GM03348 (cell line): ENCODE measurements at regions not wholly inside any gene's neighbourhood (a gene's known extent, or its start where the extent isn't known, plus 50 kb on each side); places are given as distances from the start of the nearest gene placed in this dataset.
A peak's percentile ranks its signal among the peaks of the same experiment; 100 is the strongest.
"Not testable (repeated sequence)": the region's sequence is repeated elsewhere in the genome, so short reads cannot be mapped to it uniquely, and the experiment has no call there.

Experiments
- DNase-seq: peaks from one replicate; pipeline ENCODE4 v3.0.0; 2012; ENCODE audit warnings: low spot score

- no peak for DNase-seq
Observed at GRCh38 chr2:132272713-132273112, 111.0 kb upstream of the ANKRD30BL start.

GRCh38 chr2:132273585-132273984 lies 111.8 kb upstream of the ANKRD30BL start:
- not testable (repeated sequence) for DNase-seq

DNA sequence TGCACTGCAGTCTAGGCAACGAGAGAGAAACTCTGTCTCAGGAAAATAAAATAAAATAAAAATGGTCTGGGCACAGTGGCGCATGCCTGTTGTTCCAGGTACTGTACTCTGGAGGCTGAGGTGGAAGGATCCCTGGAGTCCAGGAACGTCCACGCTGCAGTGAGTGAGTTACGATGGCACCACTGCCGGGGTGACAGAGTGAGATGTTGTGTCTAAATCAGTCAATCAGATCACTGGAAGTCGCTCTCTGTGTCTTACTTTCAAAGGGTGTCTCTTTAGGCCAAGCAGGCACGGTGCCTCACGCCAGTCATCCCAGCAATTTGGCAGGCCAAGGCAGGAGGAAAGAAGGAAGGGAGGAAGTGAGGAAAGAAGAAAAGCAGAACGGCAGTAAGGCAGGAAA lies 112.2 kb upstream of the ANKRD30BL start:
- DNase-seq: no peak

DNA sequence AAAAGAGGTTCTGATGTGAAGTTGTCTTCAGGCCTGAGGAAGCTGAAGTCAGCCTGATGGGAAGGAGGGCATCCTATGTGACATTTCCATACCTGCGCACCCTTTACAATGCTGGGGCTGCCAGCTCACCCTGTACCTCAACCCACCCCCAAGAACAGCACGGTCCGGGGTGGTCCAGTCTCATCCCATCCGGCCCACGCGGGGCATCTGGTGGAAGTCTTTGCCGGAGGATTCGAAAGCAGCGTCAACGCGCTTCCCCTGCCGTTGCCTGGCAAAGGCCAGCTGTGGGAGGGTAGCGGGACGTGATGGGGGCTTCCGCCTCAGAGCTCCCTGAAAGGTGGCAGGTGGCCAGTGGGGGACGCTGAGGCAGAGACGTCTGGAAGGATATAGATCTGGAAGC lies 113.6 kb upstream of the ANKRD30BL start:
- no peak for DNase-seq

DNA sequence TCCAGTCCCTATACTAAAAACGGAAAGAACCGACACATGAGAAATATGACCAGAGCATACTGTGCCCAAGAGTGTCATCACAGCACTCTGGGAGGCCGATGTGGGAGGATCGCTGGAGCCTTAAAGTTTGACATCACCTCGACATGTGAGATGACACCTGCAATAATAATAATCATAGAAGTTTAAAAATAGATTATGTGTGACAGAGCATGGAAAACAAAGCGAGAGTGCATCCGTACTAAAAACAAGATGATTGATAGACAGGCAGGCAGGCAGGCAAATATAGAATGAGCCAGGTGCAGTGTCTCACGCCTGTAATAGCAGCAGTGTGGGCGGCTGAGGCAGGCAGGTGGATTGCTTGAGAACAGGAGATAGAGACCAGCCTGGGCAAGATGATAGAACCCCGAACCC lies 114.8 kb upstream of the ANKRD30BL start:
- no peak for DNase-seq

DNA sequence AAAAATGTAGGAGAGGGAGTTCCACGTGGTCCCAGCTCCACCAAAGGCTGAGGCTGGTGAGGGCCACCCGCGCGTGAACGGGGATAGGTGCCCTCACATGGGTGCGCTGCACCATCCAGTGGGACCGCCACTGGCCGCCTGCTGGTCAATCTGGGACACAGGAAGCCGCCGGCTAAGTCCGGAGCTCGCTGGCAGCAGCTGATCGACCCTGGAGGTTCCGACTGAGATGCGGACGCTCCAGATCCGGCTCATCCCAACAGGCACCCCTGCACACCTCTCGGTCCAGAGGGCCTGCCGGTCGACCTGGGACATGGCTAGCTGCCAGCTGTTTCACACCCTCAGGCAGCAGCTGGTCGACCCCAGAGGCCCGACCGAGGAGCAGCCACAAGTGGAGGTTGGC lies 116.5 kb upstream of the ANKRD30BL start:
- DNase-seq: no peak

GRCh38 chr2:132279344-132279743 lies 117.6 kb upstream of the ANKRD30BL start:
- DNase-seq: no peak

DNA sequence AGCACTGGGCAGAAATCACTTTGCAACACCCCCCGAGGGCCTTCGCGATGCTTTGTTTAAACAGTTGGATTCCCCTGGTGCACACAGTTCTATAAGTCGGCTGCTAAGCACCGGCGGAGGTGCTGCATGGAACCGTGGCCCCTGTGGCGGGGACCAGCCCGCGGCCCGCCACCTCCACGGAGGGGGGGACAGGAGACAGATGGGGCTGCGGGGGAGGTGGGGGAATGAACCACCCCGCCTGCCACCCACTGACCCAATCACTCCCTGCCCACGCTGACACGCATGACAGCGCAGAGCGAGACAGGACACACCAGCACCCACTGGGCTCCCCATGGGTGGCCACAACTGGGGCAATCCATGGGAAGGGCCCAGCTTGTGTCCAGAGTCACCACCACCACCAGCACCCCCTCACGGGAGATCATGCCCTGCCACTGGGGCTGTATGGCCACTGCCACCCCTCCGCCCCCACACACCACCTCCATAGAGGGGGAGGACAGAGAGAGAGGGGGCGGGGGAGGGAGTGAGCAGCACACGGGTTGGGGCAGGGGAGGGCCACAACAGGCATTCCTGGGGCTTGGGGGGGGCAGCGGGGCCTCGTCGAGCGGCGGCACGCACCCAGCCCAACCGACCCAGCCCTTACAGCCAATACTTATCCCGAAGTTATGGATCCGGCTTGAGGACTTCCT lies 118.3 kb upstream of the ANKRD30BL start:
- no peak for DNase-seq

- DNase-seq: no peak
Observed at GRCh38 chr2:132280912-132281311, 119.2 kb upstream of the ANKRD30BL start.

GRCh38 chr2:132282104-132282503 lies 120.4 kb upstream of the ANKRD30BL start:
- DNase-seq: not testable (repeated sequence)

DNA sequence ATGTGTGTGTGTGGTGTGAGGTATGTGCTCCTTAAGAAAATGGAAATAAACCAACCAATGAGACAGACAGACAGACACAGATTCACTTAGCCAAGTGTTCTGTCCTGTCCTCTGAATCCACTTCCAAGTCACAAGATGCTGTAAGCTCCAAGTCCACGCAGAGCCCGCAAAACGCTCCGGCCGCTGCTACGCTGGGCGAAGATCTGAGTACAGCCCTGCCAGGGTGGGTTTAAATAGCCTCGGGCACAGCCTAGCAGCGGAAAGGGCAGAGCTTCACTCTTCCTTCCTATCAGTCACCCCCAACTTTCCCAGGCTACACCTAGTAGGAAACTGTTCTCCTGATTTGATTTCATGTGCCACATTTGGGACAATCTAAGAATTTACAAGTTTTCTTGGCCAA lies 121.2 kb upstream of the ANKRD30BL start:
- no peak for DNase-seq

GRCh38 chr2:132286289-132286911 lies 124.6 kb upstream of the ANKRD30BL start:
- not testable (repeated sequence) for DNase-seq

GRCh38 chr2:132287910-132288309 lies 126.2 kb upstream of the ANKRD30BL start:
- not testable (repeated sequence) for DNase-seq

- not testable (repeated sequence) for DNase-seq
Observed at GRCh38 chr2:132289138-132289537, 127.4 kb upstream of the ANKRD30BL start.

GRCh38 chr2:132289812-132290211 lies 126.8 kb upstream of the GPR39 start:
- not testable (repeated sequence) for DNase-seq

GRCh38 chr2:132300592-132301378 lies 115.8 kb upstream of the GPR39 start:
- not testable (repeated sequence) for DNase-seq

DNA sequence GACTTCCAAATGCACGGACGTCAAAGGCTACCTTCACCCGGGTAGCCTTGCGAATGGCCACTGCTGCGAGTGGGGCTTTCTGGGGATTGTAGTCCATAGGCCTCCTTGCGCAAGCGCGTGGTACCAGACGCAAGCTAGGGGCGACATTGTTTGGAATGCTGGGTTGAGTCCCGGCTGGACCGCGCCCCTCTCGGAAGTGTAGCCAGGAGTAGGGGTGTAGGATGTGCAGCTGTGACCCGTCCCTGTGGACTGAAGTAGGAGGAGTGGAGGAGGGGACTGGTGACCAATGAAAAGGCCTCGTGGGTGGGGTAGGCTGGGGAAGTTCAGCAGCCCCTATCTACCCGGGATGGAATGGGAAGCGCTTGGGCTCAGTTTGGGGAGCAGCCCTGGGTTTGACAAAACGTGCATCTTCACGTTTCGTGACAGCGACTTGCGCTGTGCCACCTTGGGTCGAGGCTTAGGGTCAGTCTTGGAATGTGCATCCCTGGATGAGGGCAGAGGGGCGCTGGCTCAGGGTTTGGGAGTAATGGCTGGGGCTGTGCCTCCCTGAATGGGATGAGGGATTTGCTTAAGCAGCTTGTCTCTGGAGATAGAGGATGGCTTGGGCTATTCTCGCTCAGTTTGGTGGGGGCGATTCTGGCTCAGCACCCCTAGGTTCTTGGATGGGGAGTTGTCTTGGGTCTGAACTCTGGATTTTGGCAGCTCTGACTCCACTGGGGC lies 111.8 kb upstream of the GPR39 start:
- peak; percentile 49 for DNase-seq

GRCh38 chr2:132307613-132308198 lies 108.9 kb upstream of the GPR39 start:
- DNase-seq: not testable (repeated sequence)

DNA sequence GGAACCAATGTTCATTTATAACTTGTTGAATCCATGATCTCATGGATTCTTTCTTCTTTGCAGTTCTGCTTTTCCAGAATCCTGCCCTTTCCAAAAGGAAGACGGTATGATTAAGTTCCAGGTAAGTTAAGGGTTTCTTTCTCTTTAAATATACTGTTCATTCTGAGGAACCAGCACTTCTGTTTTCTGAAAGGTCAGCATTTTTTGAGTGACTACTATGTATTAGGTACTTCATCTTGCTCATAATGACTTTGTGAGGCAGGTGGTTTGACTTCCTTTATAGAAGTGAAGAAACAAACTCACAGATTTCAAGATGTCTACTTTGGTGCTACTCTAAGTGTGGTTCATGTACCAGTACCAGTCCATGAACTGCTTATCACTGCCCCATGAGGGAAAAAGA lies 107.4 kb upstream of the GPR39 start:
- DNase-seq: not testable (repeated sequence)

DNA sequence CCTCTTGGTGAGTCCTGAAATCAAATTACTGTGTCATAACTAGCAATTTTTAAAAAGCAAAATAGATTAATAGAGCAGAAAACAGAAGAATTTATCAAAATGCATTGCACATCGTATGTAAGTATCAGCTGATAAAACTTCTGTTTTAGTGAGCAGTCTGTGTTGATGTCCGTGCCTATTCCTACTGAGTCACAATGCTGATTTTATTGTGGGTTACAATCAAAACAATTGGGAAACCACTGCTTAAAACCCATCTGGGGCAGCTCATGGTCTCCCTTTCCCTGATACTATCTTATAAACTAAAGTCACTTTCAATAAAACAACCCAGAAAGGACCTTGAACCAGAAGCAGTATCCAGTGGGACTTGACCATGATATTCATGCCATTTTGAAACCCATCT lies 101.1 kb upstream of the GPR39 start:
- DNase-seq: not testable (repeated sequence)

- DNase-seq: not testable (repeated sequence)
Observed at GRCh38 chr2:132317026-132317680, 99.5 kb upstream of the GPR39 start.
